BE2C (cell line): ENCODE measurements at regions not wholly inside any gene's neighbourhood (a gene's known extent, or its start where the extent isn't known, plus 50 kb on each side); places are given as distances from the start of the nearest gene placed in this dataset.

Source experiments
- DNase-seq: peaks from one replicate; pipeline ENCODE4 v3.0.0-alpha.2; 2020
- H3K27me3 ChIP-seq: fragments of 250-450 bp; sonication (Bioruptor Pico); 2 replicates; pipeline ENCODE4 v1.5.1; 2020; ENCODE audit warnings: mild to moderate bottlenecking
- H3K36me3 ChIP-seq: fragments of 250-450 bp; sonication (Bioruptor Pico); 2 replicates; pipeline ENCODE4 v1.5.1; 2020; ENCODE audit warnings: mild to moderate bottlenecking
- H3K4me1 ChIP-seq: fragments of 250-450 bp; sonication (Bioruptor Pico); 2 replicates; pipeline ENCODE4 v1.5.1; 2020
- H3K4me3 ChIP-seq: 2 replicates; pipeline ENCODE4 v1.5.1; 2011; ENCODE audit warnings: low read depth, low read length
- H3K9me3 ChIP-seq: fragments of 250-450 bp; sonication (Bioruptor Pico); 2 replicates; pipeline ENCODE4 v1.5.1; 2020
- TF ChIP-seq, protein P1 (sequence below): IDR thresholded peaks from 2 replicates; pipeline ENCODE4 v1.5.1; 2012; ENCODE audit warnings: mild to moderate bottlenecking, low read depth, low read length

- H3K27me3 ChIP-seq: no peaks in the 10 kb centered on the region
- H3K36me3 ChIP-seq: no peaks in the 10 kb centered on the region
- no peak for DNase-seq
- no peak overlapping the region for H3K4me3 ChIP-seq
- H3K4me1 ChIP-seq: no peaks in the 10 kb centered on the region
- TF ChIP-seq, protein P1, sequence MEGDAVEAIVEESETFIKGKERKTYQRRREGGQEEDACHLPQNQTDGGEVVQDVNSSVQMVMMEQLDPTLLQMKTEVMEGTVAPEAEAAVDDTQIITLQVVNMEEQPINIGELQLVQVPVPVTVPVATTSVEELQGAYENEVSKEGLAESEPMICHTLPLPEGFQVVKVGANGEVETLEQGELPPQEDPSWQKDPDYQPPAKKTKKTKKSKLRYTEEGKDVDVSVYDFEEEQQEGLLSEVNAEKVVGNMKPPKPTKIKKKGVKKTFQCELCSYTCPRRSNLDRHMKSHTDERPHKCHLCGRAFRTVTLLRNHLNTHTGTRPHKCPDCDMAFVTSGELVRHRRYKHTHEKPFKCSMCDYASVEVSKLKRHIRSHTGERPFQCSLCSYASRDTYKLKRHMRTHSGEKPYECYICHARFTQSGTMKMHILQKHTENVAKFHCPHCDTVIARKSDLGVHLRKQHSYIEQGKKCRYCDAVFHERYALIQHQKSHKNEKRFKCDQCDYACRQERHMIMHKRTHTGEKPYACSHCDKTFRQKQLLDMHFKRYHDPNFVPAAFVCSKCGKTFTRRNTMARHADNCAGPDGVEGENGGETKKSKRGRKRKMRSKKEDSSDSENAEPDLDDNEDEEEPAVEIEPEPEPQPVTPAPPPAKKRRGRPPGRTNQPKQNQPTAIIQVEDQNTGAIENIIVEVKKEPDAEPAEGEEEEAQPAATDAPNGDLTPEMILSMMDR: no peak
- no peaks in the 10 kb centered on the region for H3K9me3 ChIP-seq
Observed at GRCh38 chr5:119808024-119808423, 178.7 kb downstream of the FAM170A start.

DNA sequence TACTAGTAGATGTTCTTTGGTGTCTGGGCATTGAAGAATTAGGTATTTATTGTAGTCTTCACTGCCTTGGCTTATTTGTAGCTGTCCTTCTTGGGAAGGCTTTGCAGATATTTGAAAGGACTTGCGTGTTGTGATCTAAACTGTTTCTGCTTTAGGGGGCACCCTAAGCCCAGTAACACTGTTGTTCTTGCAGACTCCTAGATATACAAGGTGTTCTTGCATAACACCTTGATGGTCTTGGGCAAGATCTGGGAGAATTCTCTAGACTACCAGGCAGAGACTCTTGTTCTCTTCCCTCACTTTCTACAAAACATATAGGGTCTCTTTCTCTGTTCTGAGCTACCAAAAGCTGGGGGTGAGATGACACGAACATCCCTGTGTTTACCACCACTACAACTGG is 179.1 kb downstream of the FAM170A start:
- H3K4me1 ChIP-seq: no peaks in the 10 kb centered on the region
- H3K9me3 ChIP-seq: no peaks in the 10 kb centered on the region
- H3K36me3 ChIP-seq: no peaks in the 10 kb centered on the region
- no peak overlapping the region for H3K4me3 ChIP-seq
- no peaks in the 10 kb centered on the region for H3K27me3 ChIP-seq
- DNase-seq: no peak
- TF ChIP-seq, protein P1: no peak

DNA sequence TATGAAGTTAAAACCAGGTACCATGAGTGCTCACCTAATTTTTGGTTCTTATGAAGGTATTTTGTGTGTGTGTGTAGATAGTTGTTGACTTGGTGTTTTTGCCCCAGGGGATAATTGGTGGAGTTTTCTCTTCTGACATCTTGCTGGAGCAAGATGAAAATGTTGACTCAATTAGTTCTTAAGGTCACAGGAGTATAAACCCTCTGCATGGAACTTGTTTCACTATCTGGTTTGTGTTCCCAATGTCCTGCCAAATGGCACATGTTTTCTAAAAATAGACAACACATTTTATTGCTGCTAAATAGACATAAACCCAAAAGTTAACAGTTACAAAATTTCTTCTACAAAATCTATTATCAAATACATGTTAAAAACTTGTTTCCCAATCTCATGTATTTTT is 180.9 kb downstream of the FAM170A start:
- H3K4me1 ChIP-seq: no peaks in the 10 kb centered on the region
- TF ChIP-seq, protein P1: no peak
- H3K27me3 ChIP-seq: no peaks in the 10 kb centered on the region

DNA sequence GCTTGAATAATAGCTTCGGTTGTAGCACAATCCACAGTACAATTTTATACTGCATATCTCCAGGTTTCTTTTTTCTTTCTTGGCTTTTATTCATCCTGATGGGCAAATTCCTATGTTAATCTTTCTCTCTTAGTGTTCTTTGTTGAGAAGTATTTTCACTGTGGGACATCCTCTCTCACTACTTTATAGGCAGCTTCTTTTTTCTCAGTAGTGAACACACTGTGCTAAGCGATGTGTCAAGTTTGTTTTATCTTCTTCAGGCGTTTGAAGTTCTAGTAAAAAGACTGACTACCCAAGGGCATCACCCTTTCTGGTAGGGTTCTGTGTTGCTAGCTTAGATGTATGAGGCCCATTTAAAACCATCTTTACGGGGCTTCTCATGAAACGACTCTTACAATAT is 182.1 kb downstream of the FAM170A start:
- Histone ChIP-seq H3K36me3 (no peaks in the 10 kb centered on the region), H3K4me1 (no peaks in the 10 kb centered on the region), H3K9me3 (no peaks in the 10 kb centered on the region), H3K27me3 (no peaks in the 10 kb centered on the region), H3K4me3 (no peak overlapping the region)
- no peak for DNase-seq
- TF ChIP-seq, protein P1: no peak

More for the DNA sequence above, 180.9 kb downstream of the FAM170A start:
- no peaks in the 10 kb centered on the region for H3K36me3 ChIP-seq
- no peak overlapping the region for H3K4me3 ChIP-seq
- DNase-seq: no peak
- no peaks in the 10 kb centered on the region for H3K9me3 ChIP-seq

- H3K27me3 ChIP-seq: no peaks in the 10 kb centered on the region
- DNase-seq: no peak
- H3K4me1 ChIP-seq: no peaks in the 10 kb centered on the region
- TF ChIP-seq, protein P1: no peak
- H3K36me3 ChIP-seq: no peaks in the 10 kb centered on the region
- H3K4me3 ChIP-seq: no peak overlapping the region
- H3K9me3 ChIP-seq: no peaks in the 10 kb centered on the region
Observed at GRCh38 chr5:119814655-119815054, 185.3 kb downstream of the FAM170A start.

DNA sequence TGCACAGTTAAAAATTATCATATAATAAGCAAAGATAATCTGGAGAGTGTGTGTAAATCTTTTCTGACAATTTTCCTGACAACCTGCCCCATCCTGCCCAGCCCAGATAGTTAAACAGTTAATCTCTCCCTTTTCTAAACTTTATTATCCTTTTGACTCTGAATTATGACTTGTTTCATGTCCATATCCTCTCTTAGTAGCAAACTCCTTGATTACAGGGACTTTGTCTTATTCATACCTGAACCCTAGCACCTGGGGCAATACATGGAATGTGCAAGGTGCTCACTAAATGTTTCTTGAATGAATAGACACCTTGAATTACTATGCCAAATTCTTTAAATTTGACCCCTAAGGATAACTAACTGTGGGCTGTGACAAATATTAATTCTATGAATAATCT is 186.7 kb downstream of the FAM170A start:
- Histone ChIP-seq H3K9me3 (no peaks in the 10 kb centered on the region), H3K4me1 (no peaks in the 10 kb centered on the region), H3K36me3 (no peaks in the 10 kb centered on the region), H3K4me3 (no peak overlapping the region), H3K27me3 (no peaks in the 10 kb centered on the region)
- DNase-seq: no peak
- TF ChIP-seq, protein P1: no peak
